M059J (cell line): ENCODE measurements at regions not wholly inside any gene's neighbourhood (a gene's known extent, or its start where the extent isn't known, plus 50 kb on each side); places are given as distances from the start of the nearest gene placed in this dataset.

Experiments
- DNase-seq: peaks from one replicate; pipeline ENCODE4 v3.0.0-alpha.2; 2012; ENCODE audit warnings: low read depth

DNA sequence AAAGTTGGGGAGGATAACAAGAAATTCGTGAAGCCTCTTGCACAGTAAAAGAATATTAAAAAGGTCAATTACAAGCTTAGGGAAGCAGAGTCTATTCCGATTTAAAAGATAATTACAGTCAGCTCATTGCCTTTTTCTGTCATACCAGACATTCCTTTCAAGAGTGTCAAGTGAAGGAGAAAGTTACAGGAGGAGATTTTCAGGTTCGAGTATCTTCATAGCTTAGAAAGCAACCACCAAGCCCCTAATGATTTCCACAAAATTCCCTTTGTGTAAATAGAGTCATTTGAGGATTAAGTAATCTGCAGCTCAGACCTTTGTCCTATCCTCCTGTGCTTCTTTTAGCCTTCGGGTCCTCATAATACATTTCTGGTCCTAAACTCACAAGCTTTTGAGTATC lies 414.9 kb downstream of the CDH2 start:
- DNase-seq, result peak; percentile 31

DNA sequence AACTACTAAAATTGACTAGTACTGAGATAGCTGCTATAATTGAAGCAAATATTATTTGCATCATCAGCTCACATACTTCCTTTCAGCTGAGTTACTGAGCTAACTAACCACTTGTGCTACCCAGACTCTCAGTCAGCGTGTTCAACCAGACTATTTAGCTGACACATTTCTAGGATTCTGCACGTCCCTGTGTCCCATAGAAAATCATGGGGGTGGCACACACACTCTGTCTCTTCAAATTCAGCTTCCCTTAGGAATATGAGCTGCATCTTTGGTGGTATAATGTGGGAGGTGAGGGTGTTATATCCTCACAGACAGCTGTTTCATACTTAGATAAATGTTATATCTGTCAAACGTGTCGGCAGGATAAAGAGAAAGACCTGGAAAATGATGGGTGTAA lies 424.0 kb downstream of the CDH2 start:
- DNase-seq, result no peak

DNA sequence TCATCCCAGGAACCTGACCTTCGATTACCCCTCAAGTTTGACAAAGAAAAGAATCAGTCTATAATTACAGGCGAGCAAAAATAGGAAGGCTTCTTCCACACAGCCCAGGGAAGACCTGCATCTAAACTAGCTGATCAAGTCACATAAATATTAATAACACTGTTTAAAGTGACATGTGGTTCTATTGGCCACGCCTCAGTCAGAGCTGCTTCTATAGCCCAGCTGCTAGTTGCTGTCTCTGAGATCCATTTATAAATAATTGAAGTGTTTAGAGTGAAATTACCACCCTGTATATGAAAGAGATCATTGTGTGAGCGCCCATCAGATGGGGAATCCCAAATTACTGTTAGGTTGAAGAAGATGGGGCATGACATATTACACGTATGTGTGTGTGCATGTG lies 426.0 kb downstream of the CDH2 start:
- DNase-seq, result no peak

DNA sequence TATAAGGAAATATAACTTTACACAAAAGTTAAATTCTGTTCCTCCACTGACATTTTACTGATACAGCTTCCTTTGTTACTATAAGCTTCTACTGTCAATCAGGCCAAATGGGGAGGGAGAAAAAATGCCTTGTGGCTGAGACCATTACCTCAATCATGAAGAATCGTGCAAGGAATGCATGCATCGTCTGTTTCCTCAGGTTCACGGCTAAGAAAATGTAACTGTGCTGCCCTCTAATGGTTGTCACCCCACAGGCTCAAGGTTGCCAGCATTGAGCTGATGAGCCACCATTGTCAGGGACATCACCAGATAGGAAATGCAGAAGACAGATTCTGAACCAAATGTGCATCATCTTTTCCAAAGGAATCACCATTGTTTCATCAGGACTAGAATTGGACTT lies 426.9 kb downstream of the CDH2 start:
- DNase-seq, result peak; percentile 79

DNA sequence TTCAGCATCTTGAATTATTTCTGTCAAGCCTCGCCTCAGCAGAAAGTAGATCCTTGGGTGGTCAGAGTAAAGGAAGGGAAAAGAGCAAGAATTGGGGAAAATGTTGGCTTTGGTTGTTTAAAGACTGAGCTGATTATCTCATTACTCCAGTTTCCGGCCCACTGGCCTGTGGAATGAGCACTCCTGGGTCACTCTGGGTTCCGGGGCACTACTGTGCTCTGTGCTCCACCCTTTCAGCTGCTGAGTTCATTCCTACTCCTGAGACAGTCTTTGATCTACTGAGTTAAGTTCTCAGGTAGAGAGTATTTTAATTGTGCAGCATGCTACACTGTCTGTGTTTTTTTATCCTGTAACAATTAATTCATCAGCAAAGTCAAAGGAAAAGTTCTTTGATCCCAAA lies 427.7 kb downstream of the CDH2 start:
- DNase-seq, result no peak

DNA sequence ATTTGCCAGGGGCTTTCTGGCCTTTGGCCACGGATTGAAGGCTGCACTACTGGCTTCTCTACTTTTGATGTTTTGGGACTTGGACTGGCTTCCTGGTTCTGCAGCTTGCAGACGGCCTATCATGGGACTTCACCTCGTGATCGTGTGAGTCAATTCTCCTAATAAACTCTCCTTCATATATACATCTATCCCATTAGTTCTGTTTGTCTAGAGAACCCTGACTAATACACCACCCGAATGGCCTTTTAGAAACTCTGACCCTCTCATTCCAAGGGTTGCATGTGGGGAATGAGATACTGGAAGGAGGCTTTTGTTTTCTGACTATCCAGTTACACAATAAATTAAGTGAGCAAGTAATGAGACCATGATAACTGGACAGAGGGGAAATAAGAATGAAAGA lies 430.7 kb downstream of the CDH2 start:
- DNase-seq, result no peak

DNA sequence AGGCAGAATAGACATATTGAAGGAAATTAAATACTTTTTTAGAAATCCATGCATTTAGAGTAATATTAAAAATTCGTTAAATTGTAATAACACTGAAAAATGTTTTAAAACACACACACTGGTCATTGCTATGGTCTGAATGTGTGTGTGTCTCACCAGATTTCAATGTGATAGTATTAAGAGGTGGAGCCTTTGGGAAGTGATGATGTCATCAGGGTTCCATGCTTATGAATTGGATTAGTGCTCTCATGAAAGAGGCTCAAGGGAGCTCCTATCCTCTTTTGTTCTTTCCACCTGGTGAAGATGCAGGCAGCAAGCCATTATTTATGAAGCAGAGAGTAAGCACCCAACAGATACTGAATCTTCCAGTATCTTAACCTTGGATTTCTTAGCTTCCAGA lies 441.8 kb downstream of the CDH2 start:
- DNase-seq, result no peak

DNA sequence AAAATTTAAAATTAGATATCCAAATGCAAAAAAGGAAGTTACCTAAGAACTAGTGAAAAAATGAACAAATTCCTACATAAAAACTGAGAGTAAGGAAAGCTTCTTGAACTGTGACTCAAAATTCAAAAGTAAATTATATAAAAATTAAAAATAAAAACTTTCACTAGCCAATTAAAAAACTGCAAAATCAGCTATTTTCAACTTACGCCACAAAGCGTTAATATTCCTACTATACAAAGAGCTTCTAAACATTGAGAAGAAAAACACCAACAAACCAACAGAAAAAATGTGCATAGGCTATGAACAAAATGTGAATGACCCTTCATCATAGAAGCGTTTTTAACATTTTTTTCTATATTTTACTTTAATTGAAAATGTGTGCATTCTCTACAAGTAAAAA lies 445.7 kb downstream of the CDH2 start:
- no peak for DNase-seq

DNA sequence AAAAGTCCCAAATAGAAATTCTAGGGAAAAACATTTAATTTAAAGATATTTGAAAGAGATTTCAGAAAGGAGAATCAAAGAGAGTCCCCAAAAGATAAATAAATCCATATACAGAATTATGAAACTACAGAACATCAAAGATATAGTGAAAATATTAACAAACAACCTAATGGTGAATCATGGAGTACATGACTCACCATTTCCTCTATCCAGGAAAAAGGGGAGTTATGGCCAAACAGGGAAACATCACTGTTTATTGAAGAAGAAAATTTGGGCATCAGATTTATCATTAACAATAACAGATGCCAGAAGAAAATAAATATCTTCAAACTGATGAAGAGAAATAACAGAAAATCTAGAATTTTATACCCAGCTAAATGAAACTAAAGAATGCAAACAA lies 448.3 kb downstream of the CDH2 start:
- DNase-seq, result peak; percentile 45

DNA sequence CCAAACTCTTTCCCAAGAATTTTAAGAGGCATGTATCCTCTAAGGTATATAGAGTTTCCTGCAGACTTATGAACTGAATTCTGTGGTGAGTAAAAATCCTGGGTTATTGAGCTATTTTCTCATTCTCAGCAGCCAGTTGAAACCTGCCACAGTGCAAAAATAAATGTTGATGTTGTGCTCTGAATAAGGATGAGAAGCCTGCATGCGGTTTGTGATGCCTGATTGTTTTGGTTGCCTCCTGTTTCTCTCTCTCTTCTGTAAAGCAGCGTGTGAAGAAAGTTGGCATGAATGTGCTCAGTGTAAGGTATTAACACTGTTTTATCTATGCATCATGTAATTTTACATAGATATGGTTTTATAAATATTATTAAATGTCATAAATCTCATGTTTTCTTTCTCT lies 452.6 kb downstream of the CDH2 start:
- DNase-seq, result peak; percentile 18

DNA sequence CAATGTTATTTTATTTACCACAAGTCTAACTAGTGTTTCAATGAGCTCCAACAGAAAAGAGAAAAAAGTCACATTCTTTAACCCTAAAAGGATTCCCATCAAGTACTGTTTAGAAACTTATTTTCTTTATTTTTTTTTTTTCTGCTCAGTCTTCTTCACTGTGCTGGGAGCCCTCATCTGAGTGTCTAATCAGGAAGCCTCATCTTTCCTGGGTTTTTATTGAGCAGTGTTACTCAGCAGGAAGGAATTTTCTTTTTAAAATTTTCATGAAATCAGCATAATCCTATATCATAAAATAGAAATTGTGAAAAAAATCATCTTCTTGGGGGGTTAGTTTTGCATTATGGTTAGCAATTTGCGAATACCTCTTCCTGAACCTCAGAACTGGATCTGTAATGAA lies 453.8 kb downstream of the CDH2 start:
- DNase-seq, result peak; percentile 64

DNA sequence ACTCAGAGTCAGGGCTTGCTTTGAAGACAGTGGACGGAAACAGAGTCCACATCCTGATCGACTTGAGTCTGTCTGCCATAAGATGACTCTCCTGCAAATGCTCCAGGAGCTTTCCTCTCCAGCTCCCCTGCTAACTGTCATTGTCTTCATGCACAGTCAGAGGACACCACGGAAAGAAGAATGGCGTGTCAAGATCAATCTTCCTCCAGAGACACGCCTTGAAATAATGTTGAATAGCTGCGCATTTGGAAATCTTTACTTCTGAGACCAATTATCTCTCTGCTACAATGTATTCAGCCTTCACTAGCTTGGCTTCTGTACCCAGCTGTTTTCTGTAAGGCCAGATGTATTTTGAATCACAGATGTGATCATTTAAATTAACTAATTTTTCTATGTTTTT lies 457.2 kb downstream of the CDH2 start:
- DNase-seq, result no peak

DNA sequence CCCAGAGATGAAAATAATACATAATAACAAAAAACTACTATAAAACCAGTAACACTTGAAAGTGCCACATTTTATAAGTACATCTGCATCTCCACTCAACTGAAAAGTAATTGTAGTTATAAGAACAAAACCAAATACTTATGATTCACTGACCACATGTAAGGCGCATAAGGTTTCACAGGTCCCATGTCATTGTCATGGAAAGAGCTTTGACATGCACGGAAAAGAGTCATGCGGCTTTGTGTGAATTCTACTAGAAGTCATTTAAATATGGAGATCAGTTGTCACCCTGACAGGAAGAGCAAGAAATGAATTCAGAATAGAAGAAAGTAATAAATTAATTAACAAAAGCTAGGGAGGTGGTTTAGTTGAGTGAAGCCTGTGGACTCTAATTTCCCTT lies 459.1 kb downstream of the CDH2 start:
- DNase-seq, result peak; percentile 86

DNA sequence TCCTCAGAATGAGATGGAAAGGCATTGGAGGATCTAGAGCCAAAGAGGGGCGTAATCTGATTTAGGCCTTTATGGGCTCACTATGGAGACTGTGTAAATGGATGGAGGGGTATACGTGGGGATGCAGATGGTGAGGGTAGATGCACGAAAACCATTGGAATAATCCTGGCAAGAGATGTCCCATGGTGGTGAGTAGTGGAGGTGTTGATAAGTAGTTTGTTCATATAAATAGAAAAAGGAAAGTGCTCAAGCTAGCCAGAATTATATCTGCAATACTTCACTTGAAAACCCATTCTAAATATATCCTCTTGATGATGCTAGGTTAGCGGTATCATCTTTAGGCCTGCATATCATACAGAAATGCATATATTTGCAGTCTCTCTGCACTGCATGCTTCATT lies 459.7 kb downstream of the CDH2 start:
- no peak for DNase-seq

DNA sequence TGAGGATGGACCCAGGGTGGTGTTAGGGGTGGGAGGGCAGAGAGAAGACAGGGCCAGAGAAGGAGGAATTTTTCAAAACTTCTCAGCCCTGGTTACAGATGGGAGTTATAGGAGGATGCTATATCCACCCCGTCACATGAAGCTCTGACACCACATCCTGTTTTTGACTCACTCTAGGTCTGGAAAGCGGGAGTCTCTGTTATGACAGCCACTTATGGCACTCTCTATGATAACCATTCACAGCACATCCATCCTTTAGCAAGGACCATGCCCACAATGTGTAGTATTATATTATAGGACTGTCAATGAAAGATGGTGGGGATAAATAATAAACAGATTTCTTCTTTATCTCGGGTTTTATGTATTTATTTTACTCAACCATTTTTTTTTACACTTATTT lies 461.2 kb downstream of the CDH2 start:
- DNase-seq, result peak; percentile 48

DNA sequence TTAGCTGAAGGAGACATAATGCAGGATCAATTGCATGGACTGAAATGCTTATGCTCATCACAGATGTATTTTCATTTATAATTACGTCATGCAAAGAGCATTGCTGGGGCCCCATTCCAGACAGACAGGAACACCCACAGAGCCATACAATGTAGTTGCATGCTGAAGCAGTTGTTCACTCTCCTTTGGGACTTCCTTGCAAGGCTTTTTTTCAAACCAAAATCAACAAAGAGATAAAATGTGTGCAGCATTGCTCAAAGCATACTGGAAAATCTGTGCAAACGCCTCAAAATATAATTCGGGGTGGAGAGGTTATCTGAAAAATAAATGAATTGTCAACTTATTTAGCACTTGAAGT lies 463.2 kb downstream of the CDH2 start:
- DNase-seq, result no peak

DNA sequence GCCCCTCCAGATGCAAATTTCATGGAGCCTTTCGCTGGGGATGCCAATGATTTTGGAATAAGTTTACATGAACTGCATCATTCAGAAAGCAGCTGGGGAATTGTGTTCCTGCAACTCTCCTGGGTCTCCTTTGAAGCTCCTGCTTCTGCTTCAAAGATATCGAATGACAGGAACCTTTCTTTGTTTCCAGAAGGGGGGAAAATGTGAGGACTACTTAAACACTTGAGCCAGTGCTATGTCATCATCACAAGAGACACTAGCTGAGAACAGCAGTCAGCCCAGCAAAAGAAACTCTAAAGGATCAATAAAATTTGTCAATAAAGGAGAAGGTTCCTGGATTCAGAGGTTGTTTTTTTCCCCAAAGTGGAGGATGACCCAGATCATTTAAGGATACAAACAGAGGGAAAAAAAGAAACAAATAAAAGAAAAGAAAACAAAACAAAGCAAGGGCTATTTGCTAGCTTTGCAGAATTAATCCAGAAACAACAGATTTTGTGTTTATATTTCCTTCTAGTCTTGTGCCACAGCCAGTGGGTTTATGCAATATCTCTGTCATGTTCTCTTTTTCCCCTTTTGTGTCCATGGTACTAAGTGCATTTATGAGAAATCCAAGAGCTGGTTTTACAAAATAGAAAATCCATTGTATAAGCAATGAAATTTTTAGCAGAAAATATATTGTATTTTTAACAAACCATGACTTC lies 463.7 kb downstream of the CDH2 start:
- no peak for DNase-seq

DNA sequence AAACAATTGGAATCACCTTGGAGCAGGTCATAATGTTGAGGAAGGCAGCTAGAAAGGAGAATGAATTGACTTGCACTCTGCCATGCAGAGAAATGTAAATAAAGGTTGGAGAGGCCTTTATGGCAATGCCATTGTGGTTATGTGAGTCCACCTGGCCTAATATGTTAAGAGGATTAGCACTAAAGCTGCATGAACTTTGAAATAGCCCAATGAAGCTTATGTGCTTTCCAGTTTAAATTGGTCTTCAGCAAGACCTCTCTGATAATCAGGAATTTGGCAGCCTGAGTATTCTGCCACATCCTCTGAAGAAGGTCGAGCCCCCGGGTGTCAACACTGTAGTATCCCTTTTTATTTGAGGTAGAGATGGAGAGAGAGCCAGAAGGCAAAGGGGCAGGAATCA lies 464.9 kb downstream of the CDH2 start:
- DNase-seq, result no peak

DNA sequence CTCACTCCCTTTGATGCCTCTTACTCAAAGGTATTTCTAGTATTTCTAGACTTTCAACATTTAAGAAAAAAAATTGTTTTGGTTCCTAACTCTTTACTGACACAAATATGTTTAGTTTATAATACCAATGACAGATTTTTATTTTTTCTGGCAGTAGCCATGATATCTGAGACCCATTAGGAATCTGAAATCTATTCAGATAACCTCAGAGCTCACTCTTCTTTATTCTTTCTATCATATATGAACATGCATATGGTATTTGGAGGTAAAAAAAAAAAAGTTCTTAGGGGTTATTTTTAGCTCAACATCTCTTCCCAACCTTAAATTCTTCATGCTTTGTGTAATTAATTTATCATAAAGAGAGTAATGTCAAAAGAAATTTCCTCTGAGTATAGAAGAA lies 465.5 kb downstream of the CDH2 start:
- DNase-seq, result no peak

DNA sequence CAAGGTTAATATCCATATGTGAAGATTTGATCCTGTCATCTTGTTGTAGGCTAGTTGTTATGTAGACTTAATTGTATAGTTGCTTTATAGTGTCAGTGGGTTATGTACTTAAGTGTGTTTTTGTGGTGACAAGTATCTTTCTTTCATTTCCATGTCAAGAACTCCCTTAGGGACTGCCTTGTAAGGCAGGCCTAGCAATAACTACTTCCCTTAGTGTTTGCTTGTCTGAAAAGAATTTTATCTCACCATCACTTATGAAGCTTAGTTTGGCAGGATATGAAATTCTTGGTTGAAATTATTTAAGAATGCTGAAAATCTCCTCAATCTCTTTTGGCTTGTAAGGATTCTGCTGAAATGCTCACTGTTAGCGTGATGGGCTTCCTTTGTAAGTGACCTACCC lies 467.6 kb downstream of the CDH2 start:
- DNase-seq, result no peak

DNA sequence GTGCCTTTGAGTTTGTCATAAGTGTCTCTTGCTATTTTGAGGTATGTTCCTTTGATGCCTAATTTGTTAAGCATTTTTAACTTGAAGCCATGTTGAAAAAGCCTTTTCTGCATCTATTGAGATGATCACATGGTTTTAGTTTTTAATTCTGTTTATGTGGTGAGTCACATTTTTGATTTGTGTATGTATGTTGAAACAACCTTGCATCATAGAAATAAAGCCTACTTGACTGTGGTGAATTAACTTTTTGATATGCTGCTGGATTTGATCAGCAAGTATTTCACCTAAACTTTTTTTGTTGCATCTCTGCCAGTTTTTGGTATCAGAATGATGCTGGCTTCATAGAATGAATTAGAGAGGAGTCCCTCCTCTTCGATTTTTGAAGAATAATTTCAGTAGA lies 469.7 kb downstream of the CDH2 start:
- DNase-seq, result no peak

DNA sequence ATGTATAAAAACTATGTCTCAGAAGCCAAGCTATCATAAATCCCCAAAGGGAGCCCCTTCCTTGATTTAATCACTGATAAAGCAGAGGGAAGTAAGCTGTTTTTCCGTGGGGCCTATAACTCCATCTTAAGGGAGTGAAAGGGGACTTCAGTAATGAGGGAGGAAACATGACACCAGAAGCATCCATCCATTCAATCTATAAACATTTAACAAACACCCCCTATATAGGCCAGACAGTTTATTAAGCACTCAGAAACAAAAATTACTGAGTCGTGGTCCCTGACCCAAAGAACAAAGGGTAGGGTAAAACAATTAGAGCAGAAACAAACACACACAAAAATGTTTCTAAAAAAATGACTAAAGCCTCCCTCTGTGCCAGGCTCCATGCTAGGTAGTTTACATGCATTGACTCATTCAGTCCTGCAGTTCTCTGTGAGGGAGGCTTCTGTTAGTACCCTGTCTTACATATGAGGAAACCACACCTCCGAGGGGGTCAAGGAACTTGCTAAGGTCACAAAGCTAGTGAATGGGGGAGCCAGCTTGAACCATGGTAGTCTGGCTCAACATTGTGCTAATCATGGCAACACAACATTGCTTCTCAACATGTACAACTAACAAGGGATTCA lies 472.1 kb downstream of the CDH2 start:
- DNase-seq, result no peak

DNA sequence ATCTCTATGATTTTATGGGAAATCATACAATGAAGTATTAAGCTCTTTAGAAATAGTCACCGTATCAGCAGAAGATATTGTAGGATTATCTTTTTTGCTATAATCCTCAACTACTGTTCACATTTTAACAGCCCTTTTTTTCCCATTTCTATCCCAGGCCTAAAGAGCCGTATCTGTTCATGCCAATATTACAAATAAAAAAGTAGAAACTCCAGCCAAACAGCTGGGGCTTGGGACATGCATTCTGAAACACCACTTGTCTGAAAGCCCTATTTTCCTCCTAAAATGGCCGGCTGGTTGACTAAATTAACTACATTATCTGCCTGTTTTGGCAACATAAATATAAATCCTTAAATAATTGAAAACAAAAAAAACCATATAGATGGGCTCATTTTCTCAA lies 477.8 kb downstream of the CDH2 start:
- DNase-seq, result no peak

DNA sequence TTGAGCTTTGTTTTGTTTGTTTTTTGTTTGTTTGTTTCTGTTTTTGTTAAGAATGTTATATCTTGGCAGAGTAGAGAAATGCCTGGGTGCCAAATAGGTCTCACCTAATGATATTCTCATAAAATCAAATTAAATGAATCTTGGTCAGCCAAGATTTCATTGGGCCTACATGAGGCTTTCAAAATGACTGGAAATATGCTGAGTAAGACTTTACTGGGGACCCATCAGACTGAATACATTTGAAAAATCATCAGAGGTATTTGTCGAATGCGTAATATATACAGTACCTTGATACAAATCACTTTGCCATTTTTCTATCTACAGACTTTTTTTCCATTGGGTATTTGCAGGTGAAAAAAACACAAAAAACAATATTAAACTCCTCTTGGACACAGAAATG lies 480.8 kb downstream of the CDH2 start:
- no peak for DNase-seq
